Ishikawa (cell line): ENCODE measurements at regions not wholly inside any gene's neighbourhood (a gene's known extent, or its start where the extent isn't known, plus 50 kb on each side); places are given as distances from the start of the nearest gene placed in this dataset.

ENCODE experiments used
- CEBPB ChIP-seq: IDR thresholded peaks from 2 replicates; pipeline ENCODE4 v1.6.1; 2012
- CREB1 ChIP-seq: IDR thresholded peaks from 2 replicates; pipeline ENCODE4 v1.6.1; 2012; ENCODE audit warnings: low read depth
- EGR1 ChIP-seq: IDR thresholded peaks from 2 replicates; pipeline ENCODE4 v1.6.1; 2012
- EP300 ChIP-seq: IDR thresholded peaks from 2 replicates; pipeline ENCODE4 v1.6.1; 2012; ENCODE audit warnings: borderline replicate concordance
- FOXM1 ChIP-seq: IDR thresholded peaks from 2 replicates; pipeline ENCODE4 v1.6.1; 2012; ENCODE audit warnings: low read depth, borderline replicate concordance
- MAX ChIP-seq: IDR thresholded peaks from 2 replicates; pipeline ENCODE4 v1.6.1; 2012
- NFIC ChIP-seq: IDR thresholded peaks from 2 replicates; pipeline ENCODE4 v1.6.1; 2012
- RAD21 ChIP-seq: IDR thresholded peaks from 2 replicates; pipeline ENCODE4 v1.6.1; 2012; ENCODE audit warnings: low read depth
- REST ChIP-seq: IDR thresholded peaks from 2 replicates; pipeline ENCODE4 v1.6.1; 2012; ENCODE audit warnings: low read depth, mild to moderate bottlenecking
- TAF1 ChIP-seq: IDR thresholded peaks from 2 replicates; pipeline ENCODE4 v1.6.1; 2012; ENCODE audit warnings: low read depth, mild to moderate bottlenecking
- TCF12 ChIP-seq: IDR thresholded peaks from 2 replicates; pipeline ENCODE4 v1.6.1; 2012; ENCODE audit warnings: low read depth
- TEAD4 ChIP-seq: IDR thresholded peaks from 2 replicates; pipeline ENCODE4 v1.6.1; 2012
- USF1 ChIP-seq: IDR thresholded peaks from 2 replicates; pipeline ENCODE4 v1.6.1; 2012
- YY1 ChIP-seq: IDR thresholded peaks from 2 replicates; pipeline ENCODE4 v1.6.1; 2012; ENCODE audit warnings: low read depth
- ZBTB7A ChIP-seq: IDR thresholded peaks from 2 replicates; pipeline ENCODE4 v1.6.1; 2012; ENCODE audit warnings: low read depth

GRCh38 chr9:20044686-20045085 lies 255.8 kb upstream of the SLC24A2 start:
- TF ChIP-seq TCF12: no peak
- no peak for TF ChIP-seq TEAD4
- TF ChIP-seq FOXM1: no peak

DNA sequence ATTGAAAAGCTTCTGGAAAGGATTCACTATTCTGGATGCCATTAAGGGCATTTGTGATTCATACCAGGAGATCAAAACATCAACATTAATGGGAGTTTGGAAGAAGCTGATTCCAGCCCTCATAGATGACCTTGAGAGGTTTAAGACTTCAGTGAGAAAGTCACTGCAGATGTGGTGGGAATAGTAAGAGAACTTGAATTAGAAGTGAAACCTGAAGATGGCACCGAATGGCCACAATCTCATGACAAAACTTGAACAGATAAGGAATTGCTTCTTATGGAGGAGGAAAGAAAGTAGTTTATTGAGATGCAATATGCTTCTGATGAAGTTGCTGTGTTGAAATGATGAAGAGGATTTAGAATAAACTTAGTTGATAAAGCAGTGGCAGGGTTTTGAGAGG lies 254.6 kb upstream of the SLC24A2 start:
- TF ChIP-seq EGR1 (no peak), ZBTB7A (no peak), CREB1 (no peak), MAX (no peak), RAD21 (no peak), REST (no peak), CEBPB (no peak), NFIC (no peak), TAF1 (no peak), YY1 (no peak)

GRCh38 chr9:20043035-20043434 lies 254.2 kb upstream of the SLC24A2 start:
- no peak for TF ChIP-seq TEAD4
- no peak for TF ChIP-seq CEBPB
- no peak for TF ChIP-seq USF1
- no peak for TF ChIP-seq EP300
- TF ChIP-seq TCF12: no peak
- TF ChIP-seq EGR1: no peak
- TF ChIP-seq TAF1: no peak
- no peak for TF ChIP-seq YY1
- no peak for TF ChIP-seq RAD21
- no peak for TF ChIP-seq FOXM1

DNA sequence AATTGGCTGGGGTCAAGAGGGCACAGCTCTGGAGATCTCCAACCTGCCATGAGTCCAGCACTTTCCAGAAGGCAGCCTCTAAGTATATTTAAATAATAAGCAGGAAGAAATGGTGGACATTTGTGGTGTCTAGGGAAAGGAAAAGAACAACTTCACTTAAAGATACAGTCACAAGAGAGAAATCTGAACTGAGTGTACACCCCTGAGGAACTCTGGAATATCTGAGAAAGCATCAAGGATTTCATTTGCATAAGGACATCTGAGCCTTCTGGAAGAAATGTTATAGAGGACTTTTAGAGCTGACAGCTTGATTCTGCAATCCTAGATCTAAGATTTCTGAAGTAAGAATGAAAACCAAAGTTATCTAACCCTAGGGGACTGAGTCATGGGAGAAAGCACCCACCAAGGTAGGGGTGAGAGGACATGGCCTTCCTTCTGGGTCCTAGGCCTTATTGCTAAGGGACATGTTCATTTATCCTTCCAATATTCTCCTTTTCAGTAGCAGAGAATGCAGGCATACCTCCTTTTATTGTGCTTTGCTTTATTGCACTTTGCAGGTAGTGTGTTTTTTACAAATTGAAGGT lies 253.4 kb upstream of the SLC24A2 start:
- TF ChIP-seq EP300 (no peak), TCF12 (no peak), CEBPB (no peak), ZBTB7A (no peak), EGR1 (no peak), MAX (no peak), REST (no peak), FOXM1 (no peak), TAF1 (no peak)

DNA sequence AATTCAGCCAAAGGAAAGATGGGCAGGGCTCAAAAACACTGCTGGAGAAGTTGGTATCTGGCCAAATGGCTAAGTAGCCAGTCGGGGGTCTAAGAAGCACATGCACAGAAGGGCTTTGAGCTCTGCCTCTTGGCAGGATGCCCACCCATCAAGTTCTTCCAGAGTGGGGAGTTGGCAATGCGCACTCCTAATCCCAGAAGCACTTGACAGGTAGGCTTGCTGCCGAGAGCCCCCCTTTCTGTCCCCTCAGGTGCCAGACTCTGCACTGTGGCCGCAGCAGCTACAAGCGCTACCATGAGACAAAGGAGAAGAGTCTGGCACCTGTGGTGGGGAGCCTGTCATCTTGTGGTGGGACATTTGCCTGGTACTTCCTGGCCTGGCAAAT lies 252.9 kb upstream of the SLC24A2 start:
- TF ChIP-seq REST: no peak

DNA sequence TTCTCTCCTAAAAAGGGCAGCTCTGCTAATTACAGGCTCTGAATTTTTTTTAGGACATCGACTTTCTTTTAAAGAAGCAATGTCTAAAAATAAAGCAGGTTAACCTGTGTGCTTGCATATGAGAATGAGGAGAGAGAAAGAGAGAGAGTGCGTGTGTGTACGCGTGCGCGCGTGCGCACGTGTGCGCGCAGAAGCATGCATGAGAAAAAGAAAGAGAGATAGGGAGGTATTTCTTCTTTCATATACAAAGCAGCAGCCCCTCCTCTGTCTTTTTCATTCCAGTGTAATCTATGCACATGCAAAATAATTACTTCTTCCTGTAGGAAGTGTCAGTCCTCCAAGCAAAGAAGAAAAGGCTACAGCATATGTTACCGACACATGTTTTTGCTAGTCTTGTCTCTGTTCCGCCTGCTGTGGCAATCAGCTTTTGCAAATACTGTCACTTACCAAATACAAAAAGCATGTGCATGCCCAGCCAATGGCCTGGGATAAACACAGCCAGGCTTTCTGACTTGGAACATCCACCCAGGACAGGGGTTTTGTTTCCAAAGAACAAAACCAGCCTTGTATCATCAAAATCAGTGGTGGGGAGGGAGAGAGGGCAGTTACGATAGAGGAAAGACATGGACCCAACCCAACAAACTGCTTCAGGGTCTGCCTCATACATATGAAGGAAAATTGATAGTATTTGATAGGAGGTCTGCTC lies 252.3 kb upstream of the SLC24A2 start:
- no peak for TF ChIP-seq EP300
- no peak for TF ChIP-seq YY1
- no peak for TF ChIP-seq NFIC
- TF ChIP-seq TCF12: no peak
- TF ChIP-seq TAF1: no peak
- no peak for TF ChIP-seq USF1
- no peak for TF ChIP-seq EGR1
- no peak for TF ChIP-seq REST
- TF ChIP-seq CREB1: no peak
